A549 (cell line): ENCODE measurements at regions not wholly inside any gene's neighbourhood (a gene's known extent, or its start where the extent isn't known, plus 50 kb on each side); places are given as distances from the start of the nearest gene placed in this dataset.
"Not testable (repeated sequence)": the region's sequence is repeated elsewhere in the genome, so short reads cannot be mapped to it uniquely, and the experiment has no call there.

Experiments
- CHD4 ChIP-seq: fragments of 200-600 bp; sonication (generic); IDR thresholded peaks from 2 replicates; pipeline ENCODE4 v1.6.1; 2016; ENCODE audit warnings: antibody characterized with exemption, mild to moderate bottlenecking, borderline replicate concordance
- CTCF ChIP-seq: fragments of >200 bp; sonication (Bioruptor Twin); formaldehyde crosslinking; IDR thresholded peaks from 3 replicates; pipeline ENCODE4 v1.5.1; 2016
- EHF ChIP-seq: fragments of 250-450 bp; sonication (Bioruptor Pico); IDR thresholded peaks from 2 replicates; pipeline ENCODE4 v1.5.0; 2020; ENCODE audit warnings: mild to moderate bottlenecking
- ELK1 ChIP-seq: fragments of 150-350 bp; IDR thresholded peaks from 2 replicates; pipeline ENCODE4 v1.6.1; 2014; ENCODE audit warnings: low read depth, mild to moderate bottlenecking, low read length
- EP300 ChIP-seq, 2 experiments: fragments of >200 bp; sonication (Bioruptor Twin); formaldehyde crosslinking; IDR thresholded peaks; 2 replicates in 1 of 2; 3 replicates in 1 of 2; pipeline ENCODE4 v1.6.1; 2016 to 2017
- HOXB13 ChIP-seq: fragments of 250-450 bp; sonication (Bioruptor Pico); IDR thresholded peaks from 2 replicates; pipeline ENCODE4 v1.5.0; 2020; ENCODE audit warnings: low read depth, mild to moderate bottlenecking, moderate library complexity
- JUNB ChIP-seq: fragments of >200 bp; sonication (Bioruptor Twin); formaldehyde crosslinking; IDR thresholded peaks from 2 replicates; pipeline ENCODE4 v1.6.1; 2016
- MAFK ChIP-seq: fragments of 450-650 bp; IDR thresholded peaks from 2 replicates; pipeline ENCODE4 v1.6.1; 2014; ENCODE audit not compliant: partially characterized antibody
- MAZ ChIP-seq: fragments of 150-350 bp; IDR thresholded peaks from 2 replicates; pipeline ENCODE4 v1.6.1; 2014; ENCODE audit warnings: antibody characterized with exemption, low read depth, low read length, borderline replicate concordance
- POLR2A ChIP-seq: IDR thresholded peaks from 2 replicates; pipeline ENCODE4 v1.6.1; 2012; ENCODE audit warnings: mild to moderate bottlenecking, low read length
- RFX5 ChIP-seq: fragments of 450-650 bp; IDR thresholded peaks from 2 replicates; pipeline ENCODE4 v1.7.1; 2014; ENCODE audit warnings: antibody characterized with exemption, mild to moderate bottlenecking, moderate library complexity
- SMC3 ChIP-seq: fragments of >200 bp; sonication (Bioruptor Twin); formaldehyde crosslinking; IDR thresholded peaks from 3 replicates; pipeline ENCODE4 v1.6.1; 2018; ENCODE audit warnings: inconsistent platforms
- ZFP36 ChIP-seq: fragments of 450-650 bp; IDR thresholded peaks from 2 replicates; pipeline ENCODE4 v1.6.1; 2014; ENCODE audit warnings: borderline replicate concordance; ENCODE audit not compliant: partially characterized antibody
- ZSCAN20 ChIP-seq: fragments of 250-450 bp; sonication (Bioruptor Pico); IDR thresholded peaks from 2 replicates; pipeline ENCODE4 v1.8.0; 2022; ENCODE audit warnings: mild to moderate bottlenecking, moderate library complexity

GRCh38 chr9:64130325-64130724 is 1154.7 kb downstream of the FOXD4L5 start:
- not testable (repeated sequence) for TF ChIP-seq POLR2A; CTCF; ELK1; MAZ; HOXB13; EP300 (IDR thresholded peaks at IDR 0.05); RFX5; CHD4; EHF (CRISPR knock-in tag); JUNB; MAFK; ZSCAN20 (CRISPR knock-in tag); ZFP36; SMC3
